ENCODE measurements at regions not wholly inside any gene's neighbourhood (a gene's known extent, or its start where the extent isn't known, plus 50 kb on each side); places are given as distances from the start of the nearest gene placed in this dataset.

- peaks cover 6% of the 10 kb centered on the region for H3K4me1 ChIP-seq (ENCODE audit: insufficient read depth, poor library complexity, severe bottlenecking)
- no peaks in the 10 kb centered on the region for H3K9me3 ChIP-seq (ENCODE audit: severe bottlenecking)
- no peak for DNase-seq (ENCODE audit: low spot score)
- no peak for ATAC-seq (ENCODE audit: low read depth)
- no peaks in the 10 kb centered on the region for H3K27me3 ChIP-seq (ENCODE audit: insufficient read depth, poor library complexity, severe bottlenecking)
- no peak overlapping the region for H3K27ac ChIP-seq (ENCODE audit: poor library complexity, severe bottlenecking)
- no peak overlapping the region for H3K4me3 ChIP-seq (ENCODE audit: severe bottlenecking)
- TF ChIP-seq CTCF (IDR thresholded peaks at IDR 0.05; ENCODE audit: poor library complexity, severe bottlenecking): no peak
- H3K36me3 ChIP-seq (ENCODE audit: low read depth): no peaks in the 10 kb centered on the region
Measured at GRCh38 chr11:69216647-69217051, 60.9 kb downstream of the SMIM38 start.

- ATAC-seq (ENCODE audit: low read depth) (no peak), DNase-seq (ENCODE audit: low spot score) (no peak)
- no peaks in the 10 kb centered on the region for H3K9me3 ChIP-seq (ENCODE audit: severe bottlenecking)
- H3K36me3 ChIP-seq (ENCODE audit: low read depth): no peaks in the 10 kb centered on the region
- no peaks in the 10 kb centered on the region for H3K27me3 ChIP-seq (ENCODE audit: insufficient read depth, poor library complexity, severe bottlenecking)
- H3K4me3 ChIP-seq (ENCODE audit: severe bottlenecking): no peak overlapping the region
- H3K4me1 ChIP-seq (ENCODE audit: insufficient read depth, poor library complexity, severe bottlenecking): peaks cover 6% of the 10 kb centered on the region
- no peak overlapping the region for H3K27ac ChIP-seq (ENCODE audit: poor library complexity, severe bottlenecking)
- TF ChIP-seq CTCF (IDR thresholded peaks at IDR 0.05; ENCODE audit: poor library complexity, severe bottlenecking): no peak
Measured at GRCh38 chr11:69217276-69218105, 61.8 kb downstream of the SMIM38 start.

GRCh38 chr11:69218271-69218682, 62.5 kb downstream of the SMIM38 start:
- Histone ChIP-seq H3K27me3 (ENCODE audit: insufficient read depth, poor library complexity, severe bottlenecking) (no peaks in the 10 kb centered on the region), H3K4me1 (ENCODE audit: insufficient read depth, poor library complexity, severe bottlenecking) (peaks cover 6% of the 10 kb centered on the region), H3K4me3 (ENCODE audit: severe bottlenecking) (no peak overlapping the region), H3K9me3 (ENCODE audit: severe bottlenecking) (no peaks in the 10 kb centered on the region), H3K36me3 (ENCODE audit: low read depth) (no peaks in the 10 kb centered on the region), H3K27ac (ENCODE audit: poor library complexity, severe bottlenecking) (no peak overlapping the region)
- TF ChIP-seq CTCF (IDR thresholded peaks at IDR 0.05; ENCODE audit: poor library complexity, severe bottlenecking): no peak
- DNase-seq (ENCODE audit: low spot score): no peak
- ATAC-seq (ENCODE audit: low read depth): no peak

- peaks cover 6% of the 10 kb centered on the region for H3K4me1 ChIP-seq (ENCODE audit: insufficient read depth, poor library complexity, severe bottlenecking)
- peaks cover 1% of the 10 kb centered on the region for H3K9me3 ChIP-seq (ENCODE audit: severe bottlenecking)
- H3K27ac ChIP-seq (ENCODE audit: poor library complexity, severe bottlenecking): no peak overlapping the region
- DNase-seq (ENCODE audit: low spot score) (no peak), ATAC-seq (ENCODE audit: low read depth) (no peak)
- no peak overlapping the region for H3K4me3 ChIP-seq (ENCODE audit: severe bottlenecking)
- H3K27me3 ChIP-seq (ENCODE audit: insufficient read depth, poor library complexity, severe bottlenecking): no peaks in the 10 kb centered on the region
- H3K36me3 ChIP-seq (ENCODE audit: low read depth): no peaks in the 10 kb centered on the region
- TF ChIP-seq CTCF (IDR thresholded peaks at IDR 0.05; ENCODE audit: poor library complexity, severe bottlenecking): no peak
Measured at GRCh38 chr11:69218946-69219720, 63.4 kb downstream of the SMIM38 start.

Data from RWPE2 (cell line).